ENCODE measurements at regions not wholly inside any gene's neighbourhood (a gene's known extent, or its start where the extent isn't known, plus 50 kb on each side); places are given as distances from the start of the nearest gene placed in this dataset.
A peak's percentile ranks its signal among the peaks of the same experiment; 100 is the strongest.
"Not testable (repeated sequence)": the region's sequence is repeated elsewhere in the genome, so short reads cannot be mapped to it uniquely, and the experiment has no call there.

DNA sequence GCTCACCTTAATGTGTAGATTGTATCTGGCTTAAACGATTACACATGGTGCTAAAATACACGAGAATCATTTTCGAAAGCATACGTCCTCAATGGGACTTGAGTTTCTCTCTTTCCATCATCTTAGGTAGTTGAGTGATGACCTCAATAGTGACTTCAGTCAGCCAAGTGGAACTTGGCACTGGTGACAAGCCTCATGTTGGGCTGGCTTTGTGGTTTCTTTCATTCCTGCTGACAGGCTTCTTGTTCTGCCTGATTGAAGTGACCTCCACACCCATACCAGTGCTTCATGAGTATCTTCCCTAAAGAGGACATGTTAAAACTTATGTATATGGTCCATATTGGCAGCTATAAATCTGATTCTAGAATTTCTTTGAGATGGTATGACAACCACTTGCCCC, 159.1 kb upstream of the WDR1 start:
- DNase-seq: no peak

DNA sequence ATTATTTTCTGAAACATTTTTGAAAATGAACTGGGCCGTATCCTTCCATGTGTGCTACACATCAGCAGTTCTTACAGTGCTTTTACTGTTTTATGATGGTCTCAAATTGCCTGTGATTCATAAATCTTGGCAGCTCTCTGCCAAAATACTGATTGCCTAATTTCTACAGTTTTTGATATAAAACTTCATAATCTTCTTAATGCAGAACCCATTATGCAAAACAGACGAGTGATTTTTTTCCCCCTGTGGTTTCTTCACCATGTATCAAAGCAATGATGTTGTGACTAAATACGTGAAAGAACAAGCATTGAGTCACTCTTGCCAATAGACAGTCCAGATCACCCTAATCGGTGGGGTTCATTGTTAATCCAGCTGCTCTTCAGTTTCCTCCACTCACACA, 156.4 kb upstream of the WDR1 start:
- no peak for DNase-seq

- no peak for DNase-seq
Observed at GRCh38 chr4:10272511-10272910, 155.9 kb upstream of the WDR1 start.

- DNase-seq: no peak
Observed at GRCh38 chr4:10267066-10267465, 150.5 kb upstream of the WDR1 start.

GRCh38 chr4:10260777-10261176, 144.2 kb upstream of the WDR1 start:
- no peak for DNase-seq

DNA sequence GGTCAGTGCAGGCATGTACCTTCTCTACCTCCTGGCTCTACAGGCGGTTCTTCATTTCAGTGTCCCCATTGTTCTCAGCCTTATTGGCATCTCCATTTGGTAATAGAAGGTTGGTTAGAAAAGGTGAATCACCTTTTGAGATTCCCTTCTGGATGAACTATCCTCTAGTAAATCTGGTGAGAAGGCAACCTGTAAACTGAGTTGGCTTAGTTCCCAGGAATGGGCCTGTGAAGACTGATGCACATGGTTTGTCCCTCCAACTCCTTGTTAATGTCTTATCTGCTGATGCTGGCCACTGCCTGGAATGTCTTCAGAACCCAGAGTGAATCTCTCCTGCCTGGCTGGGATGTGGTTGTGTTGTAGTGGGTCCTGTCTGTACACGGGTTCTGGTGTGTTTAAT, 143.4 kb upstream of the WDR1 start:
- no peak for DNase-seq

- DNase-seq: no peak
Observed at GRCh38 chr4:10256203-10256602, 139.6 kb upstream of the WDR1 start.

DNA sequence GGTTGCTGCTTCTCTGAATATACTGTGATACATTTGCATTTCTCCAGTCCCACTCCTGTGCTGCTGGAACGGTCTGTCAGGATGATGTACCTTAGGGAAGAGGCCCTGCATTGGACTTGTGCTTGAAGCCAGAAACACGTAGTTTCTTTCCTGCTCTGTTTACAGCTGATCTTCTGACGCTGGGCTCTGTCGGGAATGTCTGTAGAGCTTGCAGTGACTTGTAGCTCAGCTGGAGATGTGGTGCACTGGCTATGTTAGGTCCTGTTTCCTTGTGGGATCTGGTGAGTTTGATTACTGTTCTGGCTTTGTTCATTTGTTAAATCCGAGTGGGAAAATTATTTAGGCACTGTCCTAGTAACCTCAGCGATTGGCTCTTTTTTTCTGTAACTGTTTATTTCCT, 137.2 kb upstream of the WDR1 start:
- DNase-seq: no peak

GRCh38 chr4:10245751-10246150, 129.2 kb upstream of the WDR1 start:
- no peak for DNase-seq

GRCh38 chr4:10243856-10244255, 127.3 kb upstream of the WDR1 start:
- DNase-seq: no peak

GRCh38 chr4:10240691-10241090, 124.1 kb upstream of the WDR1 start:
- no peak for DNase-seq

GRCh38 chr4:10239982-10240654, 123.5 kb upstream of the WDR1 start:
- peak; percentile 8 for DNase-seq

DNA sequence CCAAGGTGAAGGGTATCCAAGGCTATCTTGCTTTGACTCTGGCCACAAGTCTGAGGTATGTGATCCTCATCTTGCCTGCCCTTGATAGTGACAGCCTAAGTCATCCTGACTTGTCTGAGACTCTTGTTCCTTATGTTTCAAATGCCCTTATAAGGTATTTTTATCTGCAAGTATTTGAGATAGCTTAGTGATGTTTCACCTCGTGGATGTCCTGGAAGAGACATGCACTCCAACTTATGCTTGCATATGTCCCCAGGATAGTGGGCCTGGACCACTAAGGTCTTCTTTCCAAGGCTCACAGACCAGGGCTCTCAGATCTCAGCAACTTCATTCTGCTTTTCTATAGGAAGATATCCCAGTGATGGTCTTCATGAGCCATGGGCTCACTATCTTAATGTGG, 120.5 kb upstream of the WDR1 start:
- DNase-seq: no peak

DNA sequence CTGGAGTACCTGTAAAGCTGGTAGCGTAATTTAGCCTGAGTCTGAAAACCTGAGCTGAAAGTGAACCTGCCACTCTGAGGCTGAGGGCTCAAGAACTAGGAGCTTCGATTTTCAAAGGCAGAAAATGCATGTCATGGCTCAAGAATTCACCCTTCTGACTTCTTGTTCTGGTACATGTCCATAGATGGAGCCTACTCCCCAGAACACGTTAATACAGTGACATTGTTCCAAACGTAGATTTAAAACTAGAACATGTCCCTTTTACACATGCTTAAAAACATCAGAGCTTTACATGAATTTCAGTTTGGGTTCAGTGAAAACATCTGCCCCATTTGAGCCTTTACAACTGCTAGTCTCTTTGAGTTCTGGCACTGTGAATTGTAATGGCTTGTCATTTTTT, 115.5 kb upstream of the WDR1 start:
- DNase-seq: no peak

GRCh38 chr4:10226756-10227155, 110.2 kb upstream of the WDR1 start:
- DNase-seq: no peak

GRCh38 chr4:10225096-10225495, 108.5 kb upstream of the WDR1 start:
- DNase-seq: no peak

DNA sequence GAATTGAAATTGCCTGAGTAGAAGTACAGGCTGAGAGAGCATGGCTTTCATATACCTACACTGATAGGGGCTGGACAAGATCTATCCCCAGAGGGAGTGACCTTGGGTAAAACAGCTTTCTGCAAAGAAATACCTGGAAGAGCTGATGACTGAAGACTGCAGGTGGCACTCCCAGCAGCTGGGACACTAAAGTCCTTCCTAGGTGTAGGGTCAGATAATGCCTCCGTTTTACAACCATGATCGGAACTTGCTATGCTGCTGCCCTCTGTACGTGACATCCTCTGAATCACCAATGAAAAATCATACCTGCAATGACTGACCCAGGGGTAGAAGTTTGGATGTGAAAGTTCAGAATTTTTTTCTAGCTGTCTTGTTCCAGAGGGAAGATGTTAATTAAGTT, 107.2 kb upstream of the WDR1 start:
- DNase-seq: no peak

DNA sequence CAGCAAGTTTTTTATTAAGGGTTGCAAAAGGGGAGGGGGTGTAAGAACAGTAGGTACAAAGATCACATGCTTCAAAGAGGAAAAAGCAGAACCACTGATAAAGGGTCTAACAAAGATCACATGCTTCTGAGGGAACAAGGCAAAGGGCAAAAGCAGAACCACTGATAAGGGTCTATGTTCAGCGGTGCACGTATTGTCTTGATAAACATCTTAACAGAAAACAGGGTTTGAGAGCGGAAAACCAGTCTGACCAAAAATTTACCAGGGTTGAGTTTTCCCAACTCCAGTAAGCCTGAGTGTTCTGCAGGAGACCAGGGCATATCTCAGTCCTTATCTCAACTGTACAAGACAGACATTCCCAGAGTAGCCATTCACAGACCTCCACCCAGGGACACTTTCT, 96.9 kb upstream of the WDR1 start:
- DNase-seq: not testable (repeated sequence)

GRCh38 chr4:10212901-10213300, 96.3 kb upstream of the WDR1 start:
- DNase-seq: no peak

GRCh38 chr4:10212400-10212799, 95.8 kb upstream of the WDR1 start:
- no peak for DNase-seq

- DNase-seq: no peak
Observed at GRCh38 chr4:10207116-10207515, 90.5 kb upstream of the WDR1 start.

- DNase-seq: no peak
Observed at GRCh38 chr4:10205223-10205622, 88.6 kb upstream of the WDR1 start.

- no peak for DNase-seq
Observed at GRCh38 chr4:10204401-10205058, 87.9 kb upstream of the WDR1 start.

- no peak for DNase-seq
Observed at GRCh38 chr4:10203851-10204250, 87.3 kb upstream of the WDR1 start.
